Head of caudate nucleus (tissue), 42 donors: ENCODE measurements at regions not wholly inside any gene's neighbourhood (a gene's known extent, or its start where the extent isn't known, plus 50 kb on each side); places are given as distances from the start of the nearest gene placed in this dataset.

Experiments
- DNase-seq, 42 donors: peaks; one replicate each; pipeline versions ENCODE4 v3.0.0 to v3.0.0-alpha.2; 2020 to 2021; ENCODE audit warnings: mixed read lengths in 7 of 42
- intact Hi-C: fragments of 100-400 bp; cut with DNase I; formaldehyde crosslinking; loops from one replicate; pipeline ENCODE4 v1.15.0; 2022

- no peak for DNase-seq
- intact Hi-C loops: no loop called here
Observed at GRCh38 chr5:8478326-8478725, 609.4 kb downstream of the MTRR start.

- intact Hi-C loops: no loop called here
- DNase-seq: no peak
Observed at GRCh38 chr5:8481007-8481406, 612.1 kb downstream of the MTRR start.

GRCh38 chr5:8491254-8491653, 622.3 kb downstream of the MTRR start:
- DNase-seq: no peak
- intact Hi-C loops: no loop called here

- DNase-seq: no peak
- intact Hi-C loops: no loop called here
Observed at GRCh38 chr5:8493176-8493575, 624.2 kb downstream of the MTRR start.

- no peak for DNase-seq
- intact Hi-C loops: no loop called here
Observed at GRCh38 chr5:8500426-8500825, 631.5 kb downstream of the MTRR start.

- no peak for DNase-seq
- intact Hi-C loops: no loop called here
Observed at GRCh38 chr5:8505196-8505595, 636.2 kb downstream of the MTRR start.

GRCh38 chr5:8508231-8508630, 639.3 kb downstream of the MTRR start:
- DNase-seq: no peak
- intact Hi-C loops: no loop called here

- intact Hi-C loops: no loop called here
- no peak for DNase-seq
Observed at GRCh38 chr5:8516356-8516755, 647.4 kb downstream of the MTRR start.

- intact Hi-C loops: no loop called here
- no peak for DNase-seq
Observed at GRCh38 chr5:8517456-8517855, 648.5 kb downstream of the MTRR start.

- DNase-seq: peak in 1 of 42 donors; percentile 2
- intact Hi-C loops: no loop called here
Observed at GRCh38 chr5:8520917-8521316, 652.0 kb downstream of the MTRR start.

- intact Hi-C loops: no loop called here
- DNase-seq: no peak
Observed at GRCh38 chr5:8521991-8522390, 653.0 kb downstream of the MTRR start.

GRCh38 chr5:8522646-8523045, 653.7 kb downstream of the MTRR start:
- no peak for DNase-seq
- intact Hi-C loops: no loop called here

GRCh38 chr5:8523501-8523900, 654.6 kb downstream of the MTRR start:
- DNase-seq: no peak
- intact Hi-C loops: no loop called here

GRCh38 chr5:8525819-8526218, 656.9 kb downstream of the MTRR start:
- DNase-seq: peak in 7 of 42 donors; percentile 10 to 45 (median 24)
- intact Hi-C loops: no loop called here

GRCh38 chr5:8528106-8528505, 659.2 kb downstream of the MTRR start:
- no peak for DNase-seq
- intact Hi-C loops: no loop called here

GRCh38 chr5:8538821-8539220, 669.9 kb downstream of the MTRR start:
- DNase-seq: no peak

GRCh38 chr5:8540317-8540716, 671.4 kb downstream of the MTRR start:
- intact Hi-C loops: no loop called here

More at GRCh38 chr5:8538821-8539220, 669.9 kb downstream of the MTRR start:
- intact Hi-C loops: no loop called here

GRCh38 chr5:8550921-8551320, 682.0 kb downstream of the MTRR start:
- intact Hi-C loops: no loop called here
- no peak for DNase-seq

More at GRCh38 chr5:8540317-8540716, 671.4 kb downstream of the MTRR start:
- no peak for DNase-seq

GRCh38 chr5:8553364-8553763, 684.4 kb downstream of the MTRR start:
- intact Hi-C loops: no loop called here
- DNase-seq: no peak

GRCh38 chr5:8557728-8558127, 688.8 kb downstream of the MTRR start:
- DNase-seq: no peak
- intact Hi-C loops: no loop called here

GRCh38 chr5:8560776-8561175, 691.8 kb downstream of the MTRR start:
- intact Hi-C loops: no loop called here
- no peak for DNase-seq

- intact Hi-C loops: no loop called here
- no peak for DNase-seq
Observed at GRCh38 chr5:8561224-8561840, 692.4 kb downstream of the MTRR start.
